A673 (cell line): ENCODE measurements at regions not wholly inside any gene's neighbourhood (a gene's known extent, or its start where the extent isn't known, plus 50 kb on each side); places are given as distances from the start of the nearest gene placed in this dataset.

ENCODE experiments used
- EZH2 ChIP-seq: fragments of 200-600 bp; sonication (generic); IDR thresholded peaks from 2 replicates; pipeline ENCODE4 v1.6.1; 2017; ENCODE audit warnings: borderline replicate concordance, low read depth, mild to moderate bottlenecking, mixed read lengths, antibody characterized with exemption, low read length; ENCODE audit not compliant: poor library complexity, severe bottlenecking
- TF ChIP-seq, protein P1 (sequence below): fragments of 300-800, 200-600 bp; sonication (generic); conservative IDR thresholded peaks from 2 replicates; pipeline ENCODE4 v1.5.1; 2017; ENCODE audit warnings: low read depth, mild to moderate bottlenecking, antibody characterized with exemption, low read length, moderate library complexity, mixed read lengths

DNA sequence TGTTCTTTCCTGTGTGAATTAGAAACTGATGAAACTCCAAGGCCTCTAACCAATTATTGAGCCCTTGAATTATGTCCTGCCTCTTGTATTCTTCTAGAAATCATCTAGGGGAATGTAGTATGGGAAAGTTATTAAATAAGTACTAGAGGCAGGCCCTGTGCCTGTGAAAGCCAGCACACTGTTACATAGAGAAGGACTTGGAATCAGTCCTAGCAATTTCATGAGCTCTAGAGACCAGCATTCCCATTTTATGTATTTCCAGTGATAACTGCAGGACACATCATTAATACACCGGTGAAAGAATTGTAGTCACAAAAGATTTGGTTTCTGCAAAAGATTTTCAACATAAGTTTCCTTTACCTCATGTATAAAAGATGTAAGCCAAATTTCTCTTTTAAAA lies 168.5 kb upstream of the VLDLR start:
- TF ChIP-seq, protein P1, sequence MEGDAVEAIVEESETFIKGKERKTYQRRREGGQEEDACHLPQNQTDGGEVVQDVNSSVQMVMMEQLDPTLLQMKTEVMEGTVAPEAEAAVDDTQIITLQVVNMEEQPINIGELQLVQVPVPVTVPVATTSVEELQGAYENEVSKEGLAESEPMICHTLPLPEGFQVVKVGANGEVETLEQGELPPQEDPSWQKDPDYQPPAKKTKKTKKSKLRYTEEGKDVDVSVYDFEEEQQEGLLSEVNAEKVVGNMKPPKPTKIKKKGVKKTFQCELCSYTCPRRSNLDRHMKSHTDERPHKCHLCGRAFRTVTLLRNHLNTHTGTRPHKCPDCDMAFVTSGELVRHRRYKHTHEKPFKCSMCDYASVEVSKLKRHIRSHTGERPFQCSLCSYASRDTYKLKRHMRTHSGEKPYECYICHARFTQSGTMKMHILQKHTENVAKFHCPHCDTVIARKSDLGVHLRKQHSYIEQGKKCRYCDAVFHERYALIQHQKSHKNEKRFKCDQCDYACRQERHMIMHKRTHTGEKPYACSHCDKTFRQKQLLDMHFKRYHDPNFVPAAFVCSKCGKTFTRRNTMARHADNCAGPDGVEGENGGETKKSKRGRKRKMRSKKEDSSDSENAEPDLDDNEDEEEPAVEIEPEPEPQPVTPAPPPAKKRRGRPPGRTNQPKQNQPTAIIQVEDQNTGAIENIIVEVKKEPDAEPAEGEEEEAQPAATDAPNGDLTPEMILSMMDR = no peak
- TF ChIP-seq EZH2 = no peak
